ENCODE measurements at regions not wholly inside any gene's neighbourhood (a gene's known extent, or its start where the extent isn't known, plus 50 kb on each side); places are given as distances from the start of the nearest gene placed in this dataset.

- no peak for DNase-seq
Measured at GRCh38 chr18:50444539-50444938, 69.7 kb downstream of the SKA1 start.

GRCh38 chr18:50446629-50447028 is 71.8 kb downstream of the SKA1 start:
- no peak for DNase-seq

GRCh38 chr18:50447102-50447741 is 72.4 kb downstream of the SKA1 start:
- no peak for DNase-seq

DNA sequence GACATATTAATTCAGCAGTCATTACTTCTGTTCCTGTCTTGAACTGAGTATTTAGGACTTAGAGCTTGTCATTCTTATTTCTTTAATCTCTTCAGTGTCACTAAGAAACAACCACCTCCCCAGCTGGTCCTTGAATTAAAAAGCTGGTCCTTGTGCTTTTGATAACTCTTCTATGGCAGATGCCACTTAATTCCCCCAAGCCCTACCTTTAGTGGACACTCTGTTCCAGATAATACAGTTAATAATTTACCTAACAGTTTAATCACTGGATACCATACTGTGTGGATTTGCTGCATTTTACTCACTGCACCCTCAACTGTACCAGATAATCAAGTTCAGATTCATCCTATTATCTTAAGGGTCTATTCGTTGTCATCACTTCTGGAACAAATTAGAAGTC is 73.1 kb downstream of the SKA1 start:
- DNase-seq, result no peak

DNA sequence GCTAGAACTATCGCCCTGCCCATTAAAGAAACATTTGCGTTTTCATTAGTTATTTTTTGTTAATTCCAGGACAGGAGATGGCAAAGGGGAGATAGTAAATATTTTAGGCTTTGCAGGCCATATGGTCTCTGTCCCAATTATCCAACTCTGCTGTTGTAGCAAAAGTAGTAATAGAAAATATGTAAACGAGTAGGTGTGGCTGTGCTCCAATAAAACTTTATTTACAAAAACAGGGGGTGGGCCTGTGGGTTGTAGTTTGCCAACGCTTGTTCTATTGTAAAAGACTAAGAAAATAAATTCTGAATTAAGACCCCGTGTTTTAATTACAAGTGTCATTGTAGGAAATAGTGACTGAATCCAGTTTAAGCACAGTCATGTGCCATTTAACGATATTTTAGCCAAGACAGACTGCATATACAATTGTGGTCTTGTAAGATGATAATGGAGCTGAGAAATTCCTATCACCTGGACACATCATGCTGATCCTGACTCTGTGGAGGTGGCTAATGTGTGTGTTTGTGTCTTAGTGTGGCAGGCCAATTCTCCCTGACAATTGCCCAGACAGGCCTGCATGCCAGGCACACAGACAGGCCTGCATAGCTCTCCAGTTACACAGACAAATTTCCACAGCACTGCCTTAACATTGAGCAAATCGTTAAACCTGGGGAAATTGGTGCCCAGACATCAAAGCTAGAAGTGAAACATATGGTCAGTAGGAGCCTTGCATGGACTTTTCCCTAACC is 76.4 kb downstream of the SKA1 start:
- no peak for DNase-seq

- DNase-seq, result no peak
Measured at GRCh38 chr18:50453014-50453680, 78.3 kb downstream of the SKA1 start.

DNA sequence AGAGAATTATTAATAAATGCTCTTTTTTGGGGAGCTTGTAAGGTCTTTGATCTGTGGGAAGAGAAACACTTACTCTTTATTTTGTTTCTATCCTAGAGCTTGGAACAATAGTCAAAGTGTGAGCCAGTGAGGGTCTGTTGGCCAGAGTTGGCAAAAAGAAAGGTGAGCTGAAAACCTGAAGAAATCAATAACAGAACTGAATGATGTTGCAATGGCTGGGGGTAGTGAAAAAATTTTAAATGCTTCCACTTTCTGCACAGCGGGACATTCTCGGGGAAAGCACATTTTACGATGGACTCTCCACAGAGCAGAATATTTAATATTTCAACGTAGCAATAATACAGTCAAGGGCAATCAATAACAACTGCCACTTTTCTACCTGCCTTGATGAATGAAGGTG is 78.9 kb downstream of the SKA1 start:
- DNase-seq, result no peak

DNA sequence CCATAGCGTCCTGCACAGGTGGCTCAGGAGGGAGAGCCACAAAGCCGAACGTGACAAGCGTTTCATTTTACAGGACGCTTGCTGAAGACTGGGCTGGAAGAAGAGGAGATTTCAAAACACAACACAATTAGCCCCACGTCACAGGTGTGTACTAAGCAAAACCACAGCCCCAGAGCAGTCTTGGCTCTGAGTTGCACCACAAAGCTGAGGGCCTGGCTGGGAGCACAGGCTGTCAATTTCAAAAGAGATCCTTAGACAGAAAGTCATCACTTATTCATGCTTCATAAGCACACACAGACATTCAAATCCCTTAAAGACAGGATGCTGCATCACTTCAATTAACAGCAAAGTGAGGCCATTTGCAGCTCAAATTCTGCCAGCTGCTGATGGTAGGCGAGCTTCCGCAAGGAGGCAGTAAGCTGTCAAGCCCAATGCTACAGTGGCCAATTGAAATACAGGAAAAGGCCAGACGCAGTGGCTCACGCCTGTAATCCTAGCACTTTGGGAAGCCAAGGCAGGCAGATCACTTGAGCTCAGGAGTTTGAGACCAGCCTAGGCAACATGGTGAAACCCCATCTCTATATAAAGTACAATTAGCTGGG is 79.6 kb downstream of the SKA1 start:
- no peak for DNase-seq

DNA sequence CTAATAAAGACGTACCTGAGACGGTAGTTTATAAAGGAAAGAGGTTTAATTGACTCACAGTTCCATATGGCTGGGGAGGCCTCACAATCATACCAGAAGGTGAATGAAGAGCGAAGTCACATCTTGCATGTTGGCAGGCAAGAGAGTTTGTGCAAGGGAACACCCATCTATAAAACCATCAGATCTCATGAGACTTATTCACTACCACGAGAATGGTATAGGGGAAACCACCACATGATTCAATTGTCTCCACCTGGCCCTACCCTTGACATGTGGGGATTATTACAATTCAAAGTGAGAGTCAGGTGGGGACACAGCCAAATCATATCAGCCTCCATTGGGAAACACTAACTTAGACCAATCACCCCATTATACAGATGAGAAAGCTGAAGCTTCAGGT is 81.4 kb downstream of the SKA1 start:
- DNase-seq, result no peak

DNA sequence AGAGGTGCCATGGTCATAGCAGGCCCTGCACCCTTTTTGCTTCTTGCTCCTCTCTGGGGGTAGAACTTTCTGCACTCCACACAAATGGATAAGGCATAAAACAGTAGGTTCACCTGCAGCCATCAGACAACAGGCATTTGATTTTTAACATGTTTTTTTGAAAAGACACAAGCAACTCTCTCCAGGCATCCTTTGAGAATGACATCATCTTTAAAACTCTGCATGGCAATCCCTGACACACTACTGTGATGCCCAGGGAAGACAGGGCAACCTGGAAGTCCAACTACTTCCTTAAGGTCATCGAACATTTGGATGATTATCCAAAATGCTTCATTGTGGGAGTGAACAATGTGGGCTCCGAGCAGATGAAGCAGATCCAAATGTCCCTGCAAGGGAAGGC is 82.8 kb downstream of the SKA1 start:
- no peak for DNase-seq

DNA sequence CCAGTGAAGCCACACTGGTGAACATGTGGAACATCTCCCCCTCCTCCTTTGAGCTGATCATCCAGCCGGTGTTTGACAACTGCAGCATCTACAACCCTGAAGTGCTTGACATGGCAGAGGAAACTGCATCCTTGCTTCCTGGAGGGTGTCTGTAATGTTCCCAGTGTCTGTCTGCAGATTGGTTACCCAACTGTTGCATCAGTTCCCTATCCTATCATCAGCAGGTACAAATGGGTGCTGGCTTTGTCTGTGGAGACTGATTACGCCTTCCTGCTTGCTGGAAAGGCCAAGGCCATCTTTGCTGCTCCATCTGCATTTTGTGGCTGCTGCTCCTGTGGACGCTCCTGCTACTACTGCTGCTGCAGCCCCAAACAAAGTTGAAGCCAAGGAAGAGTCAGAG is 83.5 kb downstream of the SKA1 start:
- DNase-seq, result no peak

DNA sequence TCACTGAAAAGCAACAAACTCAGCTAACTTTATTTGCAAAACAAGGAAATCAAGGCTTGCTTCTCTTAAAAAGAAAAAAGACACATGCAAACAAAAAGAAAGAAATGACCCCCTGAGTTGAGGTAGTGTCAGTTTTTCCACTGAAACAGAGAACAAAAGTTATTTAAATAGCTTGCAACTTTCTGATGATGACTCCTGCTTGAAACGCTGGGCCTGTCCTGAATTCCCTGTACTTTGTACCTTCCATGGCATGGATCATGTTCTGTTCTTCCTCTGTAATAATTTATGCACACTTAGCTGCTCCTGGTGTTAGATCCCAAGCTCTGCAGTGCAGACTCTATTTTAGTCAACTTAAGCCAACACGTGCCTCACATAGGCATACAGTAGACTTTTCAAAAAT is 84.0 kb downstream of the SKA1 start:
- DNase-seq, result no peak

GRCh38 chr18:50460062-50460461 is 85.2 kb downstream of the SKA1 start:
- DNase-seq, result no peak

DNA sequence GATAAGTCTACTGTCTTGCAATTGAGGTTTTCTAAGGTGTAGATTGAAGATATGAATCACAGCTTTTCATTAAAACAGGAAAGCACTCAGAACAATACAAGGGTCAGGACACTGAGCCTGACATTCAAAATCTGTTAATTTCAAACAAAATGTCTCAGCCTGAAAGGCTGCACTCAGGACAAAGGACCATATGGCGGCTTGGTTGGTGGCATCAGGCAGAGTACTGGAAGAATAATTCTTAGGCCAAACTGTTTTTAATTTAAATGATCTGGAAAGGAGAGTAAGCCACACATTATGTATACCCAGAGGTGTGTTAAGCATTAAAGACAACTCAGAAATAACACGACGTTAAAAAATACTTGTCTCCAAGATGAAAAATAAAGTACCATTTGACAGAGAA is 85.9 kb downstream of the SKA1 start:
- no peak for DNase-seq

- DNase-seq, result no peak
Measured at GRCh38 chr18:50461251-50461650, 86.4 kb downstream of the SKA1 start.

GRCh38 chr18:50465211-50466153 is 90.6 kb downstream of the SKA1 start:
- DNase-seq, result no peak

DNA sequence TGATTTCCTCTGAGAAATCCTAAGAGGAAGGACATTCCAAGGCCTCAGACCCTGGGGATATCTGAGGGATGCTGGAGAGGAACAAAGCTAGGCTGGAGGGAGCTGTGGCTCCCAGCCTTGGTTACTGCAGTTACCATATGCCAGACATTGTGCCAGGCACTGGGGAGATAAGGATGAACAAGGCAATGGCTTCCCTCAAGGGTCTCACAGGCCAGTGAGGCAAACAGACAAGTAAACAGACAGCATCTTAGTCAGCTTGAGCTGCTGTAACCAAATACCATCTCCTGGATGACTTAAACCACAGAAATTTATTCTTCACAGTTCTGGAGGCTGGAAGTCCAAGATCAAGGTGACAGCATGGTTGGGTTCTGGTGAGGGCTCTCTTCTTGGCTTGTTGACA is 91.8 kb downstream of the SKA1 start:
- no peak for DNase-seq

GRCh38 chr18:50468807-50469206 is 91.1 kb upstream of the MAPK4 start:
- DNase-seq, result no peak

DNA sequence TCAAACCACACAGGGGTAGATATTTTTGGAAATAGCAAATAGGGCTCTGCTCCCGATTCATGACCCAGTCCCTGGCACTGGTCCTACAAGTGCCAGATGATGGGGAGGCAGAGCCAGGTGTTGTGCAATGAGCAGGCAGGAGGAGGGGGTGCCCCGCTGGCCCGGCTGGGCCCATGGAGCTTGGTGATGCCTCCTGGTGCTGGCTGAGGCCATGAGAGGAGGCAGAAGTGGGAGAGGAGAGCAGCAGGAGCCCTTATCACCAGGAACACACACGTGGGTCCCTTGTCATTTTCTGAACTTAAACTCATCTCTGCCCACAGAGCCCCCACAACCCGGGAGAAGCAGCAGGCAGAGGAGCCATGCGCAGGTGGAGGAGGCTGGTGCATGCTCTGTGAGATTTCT is 90.5 kb upstream of the MAPK4 start:
- no peak for DNase-seq

DNA sequence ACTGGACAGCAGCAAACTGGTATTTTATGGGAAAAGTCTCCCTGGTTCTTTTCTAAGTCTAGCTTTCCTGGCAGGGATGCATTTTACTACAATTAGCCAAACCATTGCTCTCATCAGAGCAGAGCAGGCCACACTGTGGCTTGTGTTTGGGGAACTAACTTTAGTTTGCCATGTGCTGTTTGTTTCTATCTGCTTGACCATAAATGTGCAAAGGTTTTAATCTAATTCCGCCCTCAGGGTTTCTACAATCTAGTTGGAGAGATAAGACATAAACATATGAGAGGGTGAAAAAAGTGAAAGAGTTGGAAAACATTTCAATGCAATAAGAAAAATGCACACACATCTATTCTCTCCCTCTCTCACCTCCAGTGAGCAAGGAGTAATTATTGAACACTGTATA is 86.9 kb upstream of the MAPK4 start:
- DNase-seq, result no peak

GRCh38 chr18:50473881-50474280 is 86.0 kb upstream of the MAPK4 start:
- peak; percentile 91 for DNase-seq

DNA sequence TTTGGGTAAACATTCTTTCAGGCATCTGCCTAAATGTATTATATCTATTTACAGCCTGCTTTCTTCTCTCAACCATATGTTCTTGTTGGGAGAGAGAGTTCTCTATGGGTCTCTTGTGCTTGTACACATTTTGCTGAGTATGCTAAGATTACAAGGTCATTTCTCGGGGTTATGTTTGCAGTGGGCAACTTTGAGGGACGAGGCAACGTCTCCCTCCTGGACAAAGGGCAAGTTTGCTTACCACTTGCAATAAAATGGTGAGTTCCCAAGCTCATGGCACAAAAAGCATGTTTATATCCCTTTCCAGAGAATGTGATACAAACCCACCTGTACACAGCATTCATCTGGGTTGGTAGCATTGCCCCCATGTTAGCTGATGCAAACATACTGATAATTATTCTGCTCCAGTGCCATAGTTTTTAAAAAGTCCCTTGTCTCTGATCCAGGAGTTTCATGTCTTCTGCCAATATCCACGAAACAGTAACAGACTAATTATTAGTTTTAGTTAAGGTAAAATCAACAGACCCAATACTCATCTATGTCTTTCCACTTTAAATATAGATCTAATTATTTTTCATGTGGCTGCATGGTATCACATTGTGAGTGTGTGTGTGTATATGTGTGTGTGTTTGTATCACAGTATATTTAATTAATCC is 84.2 kb upstream of the MAPK4 start:
- no peak for DNase-seq

All from NCI-H1092 treated with DMSO at 0.1 percent for 48 hours (cell line).